ENCODE measurements at regions not wholly inside any gene's neighbourhood (a gene's known extent, or its start where the extent isn't known, plus 50 kb on each side); places are given as distances from the start of the nearest gene placed in this dataset.

GRCh38 chr18:1213126-1213525, 308.5 kb downstream of the ADCYAP1 start:
- no peak overlapping the region for H3K27ac Mint-ChIP-seq
- H3K4me3 Mint-ChIP-seq: no peak overlapping the region
- ChIA-PET CTCF (no interaction called here), POLR2A (no interaction called here)
- peaks cover 18% of the 10 kb centered on the region for H3K27me3 Mint-ChIP-seq (ENCODE audit: low read depth)
- no peak for TF ChIP-seq ZNF396 (CRISPR knock-in tag; IDR thresholded peaks at IDR 0.05; ENCODE audit: borderline replicate concordance)
- peaks cover 17% of the 10 kb centered on the region for H3K36me3 Mint-ChIP-seq
- DNase-seq (ENCODE audit: low spot score) (no peak), ATAC-seq (no peak)
- peaks cover 48% of the 10 kb centered on the region for H3K9me3 Mint-ChIP-seq
- peaks cover 24% of the 10 kb centered on the region for H3K4me1 Mint-ChIP-seq

- ChIA-PET CTCF (no interaction called here), POLR2A (no interaction called here)
- DNase-seq (ENCODE audit: low spot score): no peak
- Mint-ChIP-seq H3K36me3 (no peaks in the 10 kb centered on the region), H3K27me3 (ENCODE audit: low read depth) (no peaks in the 10 kb centered on the region; the same call in 1 of the 2 replicates), H3K4me1 (no peaks in the 10 kb centered on the region), H3K27ac (no peak overlapping the region), H3K4me3 (no peak overlapping the region), H3K9me3 (no peaks in the 10 kb centered on the region; the same call in 1 of the 2 replicates)
- ATAC-seq: no peak
- no peak for TF ChIP-seq FOXP1 (CRISPR knock-in tag; IDR thresholded peaks at IDR 0.05; ENCODE audit: borderline replicate concordance)
- no peak for TF ChIP-seq ZNF232 (CRISPR knock-in tag; IDR thresholded peaks at IDR 0.05)
- TF ChIP-seq, protein P1, sequence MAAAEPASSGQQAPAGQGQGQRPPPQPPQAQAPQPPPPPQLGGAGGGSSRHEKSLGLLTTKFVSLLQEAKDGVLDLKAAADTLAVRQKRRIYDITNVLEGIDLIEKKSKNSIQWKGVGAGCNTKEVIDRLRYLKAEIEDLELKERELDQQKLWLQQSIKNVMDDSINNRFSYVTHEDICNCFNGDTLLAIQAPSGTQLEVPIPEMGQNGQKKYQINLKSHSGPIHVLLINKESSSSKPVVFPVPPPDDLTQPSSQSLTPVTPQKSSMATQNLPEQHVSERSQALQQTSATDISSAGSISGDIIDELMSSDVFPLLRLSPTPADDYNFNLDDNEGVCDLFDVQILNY (CRISPR knock-in tag; IDR thresholded peaks at IDR 0.05): no peak
- no peak for TF ChIP-seq MAX (CRISPR knock-in tag; IDR thresholded peaks at IDR 0.05)
Observed at GRCh38 chr18:1222880-1223279, 318.2 kb downstream of the ADCYAP1 start.

- H3K27me3 Mint-ChIP-seq (ENCODE audit: low read depth): no peaks in the 10 kb centered on the region; the same call in 1 of the 2 replicates
- peaks cover 12% of the 10 kb centered on the region for H3K36me3 Mint-ChIP-seq
- H3K4me3 Mint-ChIP-seq: no peak overlapping the region
- ChIA-PET CTCF (no interaction called here), POLR2A (no interaction called here)
- ATAC-seq (no peak), DNase-seq (ENCODE audit: low spot score) (no peak)
- H3K27ac Mint-ChIP-seq: no peak overlapping the region
- peaks cover 22% of the 10 kb centered on the region for H3K9me3 Mint-ChIP-seq
- H3K4me1 Mint-ChIP-seq: no peaks in the 10 kb centered on the region
- TF ChIP-seq USF2 (CRISPR knock-in tag; IDR thresholded peaks at IDR 0.05) (no peak), MLX (CRISPR knock-in tag; IDR thresholded peaks at IDR 0.05) (no peak), MYBL2 (CRISPR knock-in tag; IDR thresholded peaks at IDR 0.05) (no peak), ZNF219 (CRISPR knock-in tag; IDR thresholded peaks at IDR 0.05; ENCODE audit: borderline replicate concordance) (no peak), GTF2I (CRISPR knock-in tag; conservative IDR thresholded peaks at IDR 0.05) (no peak), ERG (CRISPR knock-in tag; IDR thresholded peaks at IDR 0.05) (no peak), ZNF138 (CRISPR knock-in tag; conservative IDR thresholded peaks at IDR 0.05) (no peak), FOXP1 (CRISPR knock-in tag; IDR thresholded peaks at IDR 0.05; ENCODE audit: borderline replicate concordance) (no peak), OVOL2 (CRISPR knock-in tag; IDR thresholded peaks at IDR 0.05; ENCODE audit: borderline replicate concordance) (no peak), ZNF281 (CRISPR knock-in tag; IDR thresholded peaks at IDR 0.05) (no peak), ESRRA (CRISPR knock-in tag; IDR thresholded peaks at IDR 0.05; ENCODE audit: borderline replicate concordance) (no peak), ZNF416 (CRISPR knock-in tag; IDR thresholded peaks at IDR 0.05) (no peak)
- TF ChIP-seq, protein P2, sequence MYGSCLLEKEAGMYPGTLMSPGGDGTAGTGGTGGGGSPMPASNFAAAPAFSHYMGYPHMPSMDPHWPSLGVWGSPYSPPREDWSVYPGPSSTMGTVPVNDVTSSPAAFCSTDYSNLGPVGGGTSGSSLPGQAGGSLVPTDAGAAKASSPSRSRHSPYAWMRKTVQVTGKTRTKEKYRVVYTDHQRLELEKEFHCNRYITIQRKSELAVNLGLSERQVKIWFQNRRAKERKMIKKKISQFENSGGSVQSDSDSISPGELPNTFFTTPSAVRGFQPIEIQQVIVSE (CRISPR knock-in tag; IDR thresholded peaks at IDR 0.05; ENCODE audit: borderline replicate concordance): no peak
- TF ChIP-seq, protein P3, sequence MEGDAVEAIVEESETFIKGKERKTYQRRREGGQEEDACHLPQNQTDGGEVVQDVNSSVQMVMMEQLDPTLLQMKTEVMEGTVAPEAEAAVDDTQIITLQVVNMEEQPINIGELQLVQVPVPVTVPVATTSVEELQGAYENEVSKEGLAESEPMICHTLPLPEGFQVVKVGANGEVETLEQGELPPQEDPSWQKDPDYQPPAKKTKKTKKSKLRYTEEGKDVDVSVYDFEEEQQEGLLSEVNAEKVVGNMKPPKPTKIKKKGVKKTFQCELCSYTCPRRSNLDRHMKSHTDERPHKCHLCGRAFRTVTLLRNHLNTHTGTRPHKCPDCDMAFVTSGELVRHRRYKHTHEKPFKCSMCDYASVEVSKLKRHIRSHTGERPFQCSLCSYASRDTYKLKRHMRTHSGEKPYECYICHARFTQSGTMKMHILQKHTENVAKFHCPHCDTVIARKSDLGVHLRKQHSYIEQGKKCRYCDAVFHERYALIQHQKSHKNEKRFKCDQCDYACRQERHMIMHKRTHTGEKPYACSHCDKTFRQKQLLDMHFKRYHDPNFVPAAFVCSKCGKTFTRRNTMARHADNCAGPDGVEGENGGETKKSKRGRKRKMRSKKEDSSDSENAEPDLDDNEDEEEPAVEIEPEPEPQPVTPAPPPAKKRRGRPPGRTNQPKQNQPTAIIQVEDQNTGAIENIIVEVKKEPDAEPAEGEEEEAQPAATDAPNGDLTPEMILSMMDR (IDR thresholded peaks at IDR 0.05): no peak
- TF ChIP-seq, protein P4, sequence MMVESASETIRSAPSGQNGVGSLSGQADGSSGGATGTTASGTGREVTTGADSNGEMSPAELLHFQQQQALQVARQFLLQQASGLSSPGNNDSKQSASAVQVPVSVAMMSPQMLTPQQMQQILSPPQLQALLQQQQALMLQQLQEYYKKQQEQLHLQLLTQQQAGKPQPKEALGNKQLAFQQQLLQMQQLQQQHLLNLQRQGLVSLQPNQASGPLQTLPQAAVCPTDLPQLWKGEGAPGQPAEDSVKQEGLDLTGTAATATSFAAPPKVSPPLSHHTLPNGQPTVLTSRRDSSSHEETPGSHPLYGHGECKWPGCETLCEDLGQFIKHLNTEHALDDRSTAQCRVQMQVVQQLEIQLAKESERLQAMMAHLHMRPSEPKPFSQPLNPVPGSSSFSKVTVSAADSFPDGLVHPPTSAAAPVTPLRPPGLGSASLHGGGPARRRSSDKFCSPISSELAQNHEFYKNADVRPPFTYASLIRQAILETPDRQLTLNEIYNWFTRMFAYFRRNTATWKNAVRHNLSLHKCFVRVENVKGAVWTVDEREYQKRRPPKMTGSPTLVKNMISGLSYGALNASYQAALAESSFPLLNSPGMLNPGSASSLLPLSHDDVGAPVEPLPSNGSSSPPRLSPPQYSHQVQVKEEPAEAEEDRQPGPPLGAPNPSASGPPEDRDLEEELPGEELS (CRISPR knock-in tag; IDR thresholded peaks at IDR 0.05): no peak
Observed at GRCh38 chr18:1227025-1227424, 322.4 kb downstream of the ADCYAP1 start.

Data from WTC11 (cell line).